ENCODE measurements at regions not wholly inside any gene's neighbourhood (a gene's known extent, or its start where the extent isn't known, plus 50 kb on each side); places are given as distances from the start of the nearest gene placed in this dataset.
"Not testable (repeated sequence)": the region's sequence is repeated elsewhere in the genome, so short reads cannot be mapped to it uniquely, and the experiment has no call there.

- DNase-seq, result no peak
These were observed 70.1 kb downstream of the FBXO4 start for GRCh38 chr5:41995193-41995592.

GRCh38 chr5:42001673-42002072 is 76.6 kb downstream of the FBXO4 start:
- DNase-seq, result no peak

- DNase-seq, result not testable (repeated sequence)
These were observed 78.8 kb downstream of the FBXO4 start for GRCh38 chr5:42003852-42004251.

- peak in 1 of 2 donors; percentile 20 for DNase-seq
These were observed 80.6 kb downstream of the FBXO4 start for GRCh38 chr5:42005561-42006153.

GRCh38 chr5:42013561-42013960 is 88.5 kb downstream of the FBXO4 start:
- DNase-seq, result no peak

- DNase-seq, result no peak
These were observed 90.2 kb downstream of the FBXO4 start for GRCh38 chr5:42015254-42015653.

- no peak for DNase-seq
These were observed 90.6 kb downstream of the FBXO4 start for GRCh38 chr5:42015681-42016080.

- DNase-seq, result no peak
These were observed 95.9 kb downstream of the FBXO4 start for GRCh38 chr5:42020788-42021530.

- DNase-seq, result no peak
These were observed 96.8 kb downstream of the FBXO4 start for GRCh38 chr5:42021923-42022322.

- DNase-seq, result no peak
These were observed 97.4 kb downstream of the FBXO4 start for GRCh38 chr5:42022383-42022972.

- DNase-seq, result no peak
These were observed 101.4 kb downstream of the FBXO4 start for GRCh38 chr5:42026446-42026845.

- no peak for DNase-seq
These were observed 107.1 kb downstream of the FBXO4 start for GRCh38 chr5:42032137-42032536.

- no peak for DNase-seq
These were observed 110.4 kb downstream of the FBXO4 start for GRCh38 chr5:42035526-42035925.

GRCh38 chr5:42036379-42036778 is 111.3 kb downstream of the FBXO4 start:
- DNase-seq, result no peak

- no peak for DNase-seq
These were observed 112.4 kb downstream of the FBXO4 start for GRCh38 chr5:42037379-42037932.

GRCh38 chr5:42043400-42043799 is 118.3 kb downstream of the FBXO4 start:
- no peak for DNase-seq

- peak; percentile 56 to 60 for DNase-seq
These were observed 132.2 kb downstream of the FBXO4 start for GRCh38 chr5:42057254-42057690.

GRCh38 chr5:42059291-42059690 is 134.2 kb downstream of the FBXO4 start:
- no peak for DNase-seq

GRCh38 chr5:42059778-42060464 is 134.8 kb downstream of the FBXO4 start:
- no peak for DNase-seq

GRCh38 chr5:42061121-42061520 is 136.0 kb downstream of the FBXO4 start:
- DNase-seq, result no peak

- no peak for DNase-seq
These were observed 139.7 kb downstream of the FBXO4 start for GRCh38 chr5:42064821-42065220.

GRCh38 chr5:42066131-42066530 is 141.1 kb downstream of the FBXO4 start:
- no peak for DNase-seq

GRCh38 chr5:42074353-42074752 is 149.3 kb downstream of the FBXO4 start:
- no peak for DNase-seq

All from CD4-positive, alpha-beta T cell treated with Interleukin-4 for 1 hour (primary cell).